A549 (cell line): ENCODE measurements at regions not wholly inside any gene's neighbourhood (a gene's known extent, or its start where the extent isn't known, plus 50 kb on each side); places are given as distances from the start of the nearest gene placed in this dataset.

ENCODE experiments used
- CTCF ChIP-seq: fragments of >200 bp; sonication (Bioruptor Twin); formaldehyde crosslinking; IDR thresholded peaks from 3 replicates; pipeline ENCODE4 v1.5.1; 2016
- MAX ChIP-seq: IDR thresholded peaks from 2 replicates; pipeline ENCODE4 v1.6.1; 2012
- RAD21 ChIP-seq, 2 experiments: fragments of >200 bp in 1 of 2; sonication (Bioruptor Twin) in 1 of 2; formaldehyde crosslinking in 1 of 2; IDR thresholded peaks in 1 of 2; conservative IDR thresholded peaks in 1 of 2; 2 replicates in 1 of 2; 3 replicates in 1 of 2; pipeline ENCODE4 v1.6.1; 2012 to 2018; ENCODE audit warnings: inconsistent platforms in 1 of 2
- RFX5 ChIP-seq: fragments of 450-650 bp; IDR thresholded peaks from 2 replicates; pipeline ENCODE4 v1.7.1; 2014; ENCODE audit warnings: antibody characterized with exemption, mild to moderate bottlenecking, moderate library complexity

- TF ChIP-seq CTCF (no peak), MAX (no peak), RFX5 (no peak), RAD21 (conservative IDR thresholded peaks at IDR 0.05 in 1 of 2, IDR thresholded peaks at IDR 0.05 in 1 of 2) (no peak)
These were observed 518.5 kb upstream of the MDGA2 start for GRCh38 chr14:48193893-48194292.
